ENCODE measurements at regions not wholly inside any gene's neighbourhood (a gene's known extent, or its start where the extent isn't known, plus 50 kb on each side); places are given as distances from the start of the nearest gene placed in this dataset.
A peak's percentile ranks its signal among the peaks of the same experiment; 100 is the strongest.

DNA sequence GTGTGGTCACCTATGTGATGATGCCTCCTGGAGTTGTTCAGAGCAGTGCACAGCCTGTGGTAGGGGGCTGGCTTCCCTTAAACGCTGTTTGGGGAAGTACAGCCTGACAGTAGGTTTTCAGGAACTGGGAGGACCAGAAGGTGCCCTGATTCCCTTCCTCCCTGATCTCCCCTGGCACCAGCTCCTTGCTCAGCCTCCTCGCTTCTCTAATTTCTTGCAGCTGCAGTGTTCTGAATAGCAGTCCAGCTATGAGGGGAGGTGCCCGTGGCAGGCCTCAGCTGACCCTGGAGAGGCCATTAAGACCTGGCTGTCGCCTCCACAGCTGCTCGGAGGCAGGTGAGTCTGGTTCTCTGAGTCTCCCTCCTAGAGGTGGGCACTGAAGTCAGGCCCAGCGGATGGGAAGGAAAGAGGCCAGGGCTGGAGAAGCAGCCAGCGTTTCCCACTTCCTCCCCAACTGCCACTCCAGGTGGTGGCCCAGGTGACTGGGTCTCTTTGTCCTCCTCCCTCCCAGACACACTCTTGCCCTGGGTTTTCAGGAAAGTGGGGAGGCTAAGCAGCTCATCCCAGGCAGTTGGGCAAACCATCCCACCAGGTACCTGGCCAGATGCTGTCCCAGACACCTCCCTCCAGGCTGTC, 52.0 kb upstream of the RPL11 start:
- DNase-seq (ENCODE audit: low spot score) = no peak

DNA sequence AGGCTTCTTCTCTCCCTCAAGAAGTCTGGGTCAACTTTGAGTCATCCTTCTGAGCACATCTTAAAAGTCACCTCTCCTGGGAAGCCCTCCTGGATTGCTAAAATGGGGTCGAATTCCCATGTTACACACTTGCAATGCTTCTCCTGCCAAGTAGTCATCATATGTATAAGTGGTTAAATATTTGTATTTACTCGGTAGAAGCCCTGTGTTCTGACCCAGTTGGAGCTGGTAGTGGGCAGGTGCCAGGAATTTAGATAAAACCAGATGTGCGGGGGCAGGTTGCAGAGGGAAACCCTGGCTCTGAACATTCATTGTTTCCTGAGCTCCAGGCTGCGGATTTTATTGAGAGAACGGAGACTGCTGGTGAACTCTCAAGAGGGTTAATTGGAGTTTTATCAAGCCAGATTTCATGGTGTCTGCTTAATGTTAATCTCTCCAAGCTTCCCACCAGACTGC, 52.8 kb upstream of the RPL11 start:
- DNase-seq (ENCODE audit: low spot score) = no peak

DNA sequence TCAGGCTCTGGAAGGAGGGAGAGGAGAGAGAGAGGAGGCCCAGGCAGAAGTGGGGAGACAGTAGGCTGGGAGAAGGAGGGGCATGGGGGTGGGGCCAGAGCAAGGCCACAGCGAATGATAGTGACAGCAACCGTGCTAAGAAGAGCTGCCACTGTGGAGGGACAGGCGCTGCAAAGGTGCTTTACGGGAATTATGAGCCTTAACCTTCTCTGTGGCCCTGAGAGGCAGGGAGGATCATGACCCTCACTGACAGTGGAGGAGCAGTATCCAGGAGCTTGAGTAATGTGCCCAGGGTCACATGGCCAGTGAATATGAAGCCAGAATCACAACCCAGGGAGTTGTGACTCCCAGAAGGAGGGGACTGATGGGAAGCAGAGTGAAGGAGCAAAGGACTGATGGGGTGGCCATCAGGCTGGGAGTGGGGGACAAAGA, 53.4 kb upstream of the RPL11 start:
- no peak for DNase-seq (ENCODE audit: low spot score)

DNA sequence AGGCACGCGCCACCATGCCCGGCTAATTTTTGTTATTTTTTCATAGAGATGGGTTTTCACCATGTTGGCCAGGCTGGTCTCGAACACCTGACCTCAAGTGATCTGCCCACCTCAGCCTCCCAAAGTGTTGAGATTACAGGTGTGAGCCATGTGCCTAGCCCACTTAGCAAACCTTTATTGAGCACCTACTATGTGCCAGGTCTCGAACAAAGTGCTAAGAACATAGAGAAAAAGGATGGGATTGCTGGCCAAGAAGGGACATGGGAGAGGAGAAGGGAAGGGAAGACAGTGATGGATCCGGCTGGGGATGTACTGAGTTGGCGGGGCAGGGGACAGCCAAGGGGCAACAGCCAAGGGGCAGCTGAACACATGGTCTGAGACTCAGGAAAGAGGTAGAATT, 55.6 kb upstream of the RPL11 start:
- DNase-seq (ENCODE audit: low spot score) = no peak

DNA sequence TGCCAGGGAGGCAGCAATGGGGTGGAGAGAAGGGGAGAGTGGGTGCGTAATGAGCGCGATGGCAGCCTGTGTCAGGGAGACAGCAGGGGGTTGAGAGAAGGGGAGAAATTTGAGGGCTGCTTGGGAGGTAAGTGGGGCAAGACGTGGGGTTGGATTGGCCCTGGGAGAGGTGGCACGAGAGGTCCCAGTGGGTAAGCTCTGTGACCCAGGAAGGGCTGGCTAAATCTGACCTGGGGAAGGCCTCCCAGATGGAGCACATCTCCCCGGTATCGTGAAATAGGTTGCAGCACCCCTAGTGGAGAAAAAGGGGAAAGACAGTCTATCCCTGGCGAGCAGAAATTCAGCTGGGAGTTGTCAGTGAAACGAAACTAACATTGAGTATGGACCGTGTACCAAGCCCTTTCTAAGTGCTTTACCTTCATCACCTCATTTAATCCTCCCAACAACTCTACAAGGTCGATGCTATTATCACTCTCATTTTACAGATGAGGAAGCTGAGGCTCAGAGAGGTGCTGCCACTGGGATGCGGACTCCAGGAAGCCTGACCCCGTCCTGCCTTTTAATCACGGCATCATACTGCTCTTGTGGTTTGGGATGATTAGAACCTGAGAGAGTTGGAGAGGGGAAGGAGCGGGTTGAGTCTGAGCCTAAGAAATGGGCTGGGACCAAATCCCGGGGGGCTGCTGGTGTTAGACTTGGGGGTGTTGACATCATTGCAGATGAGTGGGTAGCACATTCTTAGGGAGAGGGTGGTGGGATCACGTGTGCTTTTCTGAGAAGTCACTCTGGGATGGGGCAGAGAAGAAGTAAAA, 56.6 kb upstream of the RPL11 start:
- DNase-seq (ENCODE audit: low spot score) = peak; percentile 80

DNA sequence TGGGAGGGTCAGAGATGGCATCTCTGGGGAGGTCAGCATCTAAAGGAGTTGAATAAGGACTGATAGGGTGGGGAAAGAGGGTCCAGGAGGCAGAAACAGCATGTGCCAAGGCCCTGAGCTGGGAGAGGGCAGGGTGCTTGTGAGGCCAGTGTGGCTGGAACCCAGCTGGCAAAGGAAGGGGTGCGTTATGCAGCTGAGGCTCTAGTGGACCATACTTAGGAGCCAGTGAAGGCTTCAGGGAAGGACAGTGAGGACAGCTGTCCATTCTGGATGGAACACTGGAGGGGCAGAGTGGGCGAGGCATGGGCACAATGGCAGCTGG, 57.1 kb upstream of the RPL11 start:
- DNase-seq (ENCODE audit: low spot score) = no peak

DNA sequence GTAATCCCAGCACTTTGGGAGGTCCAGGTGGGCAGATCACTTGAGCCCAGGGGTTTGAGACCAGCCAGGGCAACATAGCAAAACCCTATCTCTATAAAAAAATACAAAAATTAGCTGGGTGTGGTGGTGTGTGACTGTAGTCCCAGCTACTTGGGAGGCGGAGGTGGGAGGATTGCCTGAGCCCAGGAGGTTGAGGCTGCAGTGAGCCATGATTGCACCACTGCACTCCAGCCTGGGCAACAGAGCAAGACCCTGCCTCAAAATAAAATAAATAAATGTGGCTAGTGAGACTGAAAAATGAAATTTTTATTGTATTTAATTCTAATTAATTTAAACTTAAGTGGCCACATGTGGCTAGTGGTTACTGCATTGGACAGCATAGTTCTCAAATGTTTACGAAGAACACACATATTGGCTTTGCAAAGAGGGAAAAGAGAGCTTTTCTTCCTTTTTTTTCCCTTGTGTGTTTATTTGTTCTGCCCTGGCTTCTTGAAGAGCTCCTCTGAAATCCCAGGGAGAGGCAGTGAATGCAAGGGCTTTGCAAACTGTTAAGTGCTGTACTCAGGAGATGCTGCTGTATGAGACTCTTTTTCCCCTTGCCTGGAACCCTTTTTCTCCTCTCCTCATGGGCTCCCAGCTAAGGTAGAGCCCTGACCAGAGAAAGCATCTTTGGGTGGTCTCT, 59.0 kb upstream of the RPL11 start:
- no peak for DNase-seq (ENCODE audit: low spot score)

DNA sequence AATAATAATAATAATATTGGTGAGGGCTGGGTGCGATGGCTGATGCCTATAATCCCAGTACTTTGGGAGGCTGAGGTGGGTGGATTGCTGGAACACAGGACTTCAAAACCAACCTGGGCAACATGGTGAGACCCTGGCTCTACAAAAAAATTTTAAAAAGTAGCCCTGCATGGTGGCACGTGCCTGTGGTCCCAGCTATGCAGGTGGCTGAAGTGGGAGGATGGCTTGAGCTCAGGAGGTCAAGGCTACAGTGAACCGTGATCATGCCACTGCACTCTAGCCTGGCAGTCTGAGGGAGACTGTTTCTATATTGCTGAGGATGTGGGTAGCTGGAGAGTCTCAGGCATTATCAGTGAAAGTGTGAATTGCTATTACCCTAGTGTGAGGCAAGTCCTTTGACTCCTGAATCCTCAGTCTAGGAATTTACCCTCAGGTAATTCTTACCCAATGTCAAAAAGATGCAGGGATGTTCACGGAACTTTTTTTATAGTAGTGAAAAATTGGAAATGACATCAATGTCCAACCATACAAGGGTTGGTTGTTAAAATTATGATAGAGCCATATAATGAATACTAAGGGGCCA, 61.8 kb upstream of the RPL11 start:
- DNase-seq (ENCODE audit: low spot score) = no peak

DNA sequence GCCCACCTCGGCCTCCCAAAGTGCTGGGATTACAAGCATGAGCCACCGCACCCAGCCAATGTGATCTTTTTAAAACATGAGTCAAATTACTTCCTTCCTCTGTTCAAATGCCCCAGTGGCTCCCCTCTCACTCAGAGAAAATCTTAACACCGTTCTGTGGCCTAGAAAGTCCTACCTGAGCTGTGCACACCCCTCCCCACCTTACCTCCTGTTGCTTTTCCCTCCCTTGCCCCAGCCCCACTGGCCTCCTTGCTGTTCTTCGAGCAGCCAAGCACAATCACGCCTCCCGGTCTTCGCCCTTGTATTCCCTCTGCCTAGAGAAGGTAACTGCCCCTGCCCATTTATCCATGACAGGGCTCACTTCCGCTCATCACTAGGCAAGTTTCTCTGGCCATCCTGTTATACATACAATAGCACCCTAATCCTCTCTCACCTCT, 62.6 kb upstream of the RPL11 start:
- no peak for DNase-seq (ENCODE audit: low spot score)

DNA sequence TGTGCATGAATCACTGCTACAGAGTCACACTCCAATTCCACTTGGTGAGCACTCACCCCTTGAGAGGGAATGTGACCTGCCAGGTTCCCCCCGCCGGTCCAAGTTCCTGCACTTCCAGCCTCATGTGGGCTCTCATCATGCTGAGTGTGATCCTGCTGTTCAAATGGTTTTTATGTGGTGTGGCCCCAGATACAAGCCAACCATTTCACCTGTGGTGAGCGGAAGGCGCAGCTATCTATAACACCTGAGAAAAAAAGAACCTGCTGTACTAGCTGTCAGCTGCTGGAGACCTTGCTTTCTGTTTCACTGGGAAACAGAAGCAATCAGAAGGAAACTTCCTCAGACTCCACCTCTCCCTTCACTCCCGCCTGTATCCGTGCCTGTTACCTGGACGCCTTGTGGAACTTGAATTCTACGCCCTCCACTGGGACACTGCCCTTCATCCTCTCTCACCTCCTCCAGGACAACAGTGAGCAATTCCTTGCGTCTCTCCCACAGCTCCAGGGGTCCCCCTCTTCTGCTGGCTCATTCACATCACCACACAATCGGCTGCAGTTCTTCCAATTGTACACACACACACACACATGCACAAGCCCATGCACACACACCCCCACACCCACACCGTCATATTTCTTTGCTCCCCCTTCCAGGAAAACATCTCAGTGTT, 64.4 kb upstream of the RPL11 start:
- DNase-seq (ENCODE audit: low spot score) = no peak

DNA sequence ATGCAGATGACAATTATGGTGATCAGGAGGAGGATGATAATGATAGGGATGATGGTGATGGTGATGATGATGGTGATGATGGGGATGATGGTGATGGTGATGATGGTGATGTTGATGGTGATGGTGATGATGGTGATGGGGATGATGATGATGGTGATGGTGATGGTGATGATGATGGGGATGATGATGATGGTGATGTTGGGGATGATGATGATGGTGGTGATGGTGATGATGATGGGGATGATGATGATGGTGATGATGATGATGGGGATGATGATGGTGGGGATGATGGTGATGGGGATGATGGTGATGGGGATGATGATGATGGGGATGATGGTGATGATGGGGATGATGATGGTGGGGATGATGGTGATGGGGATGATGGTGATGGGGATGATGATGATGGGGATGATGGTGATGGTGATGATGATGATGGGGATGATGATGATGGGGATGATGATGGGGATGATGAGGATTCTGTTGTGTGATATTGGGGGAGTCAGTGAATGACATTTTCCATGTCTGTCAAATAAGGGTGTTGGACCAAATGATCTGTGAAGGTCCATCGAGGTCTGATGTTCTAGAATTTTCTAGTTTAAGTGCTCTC, 65.6 kb upstream of the RPL11 start:
- no peak for DNase-seq (ENCODE audit: low spot score)

DNA sequence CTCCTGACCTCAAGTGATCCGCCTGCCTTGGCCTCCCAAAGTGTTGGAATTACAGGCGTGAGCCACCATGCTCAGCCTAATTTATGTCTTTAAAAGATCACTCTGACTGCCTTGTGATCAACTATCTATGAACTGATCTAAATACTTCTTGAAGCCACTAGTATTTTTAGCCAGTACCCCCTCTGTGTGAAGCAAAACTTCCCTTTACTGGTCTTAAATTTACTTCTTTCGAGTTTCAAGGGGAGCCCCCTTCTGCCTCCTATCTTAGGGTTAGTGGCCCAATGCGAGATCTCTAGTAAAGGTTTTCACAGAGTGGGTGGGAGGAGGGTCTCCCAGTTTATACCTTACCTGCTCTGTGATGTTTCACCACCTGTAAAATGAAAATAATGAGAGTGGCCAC, 66.1 kb upstream of the RPL11 start:
- DNase-seq (ENCODE audit: low spot score) = no peak

DNA sequence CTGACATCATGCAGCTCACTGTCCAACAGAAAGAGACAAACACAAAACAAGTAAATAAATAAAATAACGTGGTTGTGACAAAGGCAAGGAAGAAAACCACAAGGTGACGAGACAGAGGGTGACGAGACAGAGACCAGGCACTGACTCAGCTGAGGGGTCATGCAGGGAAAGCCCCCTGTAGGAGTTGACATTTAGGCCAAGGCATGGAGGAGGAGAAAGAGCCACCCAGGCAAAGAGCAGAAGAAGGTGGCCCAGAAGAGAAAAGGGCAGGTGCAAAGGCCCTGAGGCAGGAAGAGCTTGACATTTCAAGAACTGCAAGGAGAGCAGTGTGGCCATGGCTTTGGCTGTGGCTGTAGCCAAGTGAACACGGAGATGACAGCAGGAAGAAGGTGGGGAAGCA, 65.1 kb upstream of the ID3 start:
- no peak for DNase-seq (ENCODE audit: low spot score)

DNA sequence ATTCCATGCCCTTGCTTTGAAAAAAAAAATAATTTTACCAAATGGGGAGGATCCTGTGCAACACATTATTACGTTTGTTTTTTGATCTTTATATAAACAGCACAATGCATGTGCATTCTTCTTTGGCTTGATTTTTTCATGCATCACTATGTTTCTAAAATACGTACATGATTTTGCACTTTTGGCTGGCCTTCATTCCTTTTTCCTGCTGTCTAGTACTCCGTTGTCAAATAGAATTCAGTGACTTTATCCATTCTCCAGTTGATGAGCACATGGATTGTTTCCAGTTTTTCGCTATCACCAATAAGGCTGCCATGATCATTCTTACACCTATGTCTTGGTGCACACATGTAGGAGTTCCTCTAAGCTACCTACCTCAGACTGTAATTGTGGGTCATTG, 63.0 kb upstream of the ID3 start:
- DNase-seq (ENCODE audit: low spot score) = no peak

DNA sequence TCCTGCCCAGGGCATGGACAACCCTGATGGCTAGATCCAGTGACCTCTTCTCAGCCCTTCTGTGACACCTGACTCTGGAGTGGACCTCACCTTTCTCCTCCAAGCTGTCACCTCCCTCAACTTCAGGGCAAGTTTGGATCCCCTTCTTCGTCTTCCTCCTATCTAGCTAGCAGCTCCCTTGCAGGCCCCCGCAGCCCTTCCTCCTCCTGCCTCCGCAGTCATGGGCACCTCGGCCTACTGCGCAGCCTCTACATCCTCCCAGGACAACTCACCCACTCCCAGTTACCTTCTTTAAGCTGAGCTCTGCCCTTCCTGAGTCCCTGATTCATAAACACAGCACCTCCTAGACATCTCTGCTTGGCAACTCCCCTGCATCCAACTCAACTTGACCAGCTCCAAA, 61.3 kb upstream of the ID3 start:
- no peak for DNase-seq (ENCODE audit: low spot score)

DNA sequence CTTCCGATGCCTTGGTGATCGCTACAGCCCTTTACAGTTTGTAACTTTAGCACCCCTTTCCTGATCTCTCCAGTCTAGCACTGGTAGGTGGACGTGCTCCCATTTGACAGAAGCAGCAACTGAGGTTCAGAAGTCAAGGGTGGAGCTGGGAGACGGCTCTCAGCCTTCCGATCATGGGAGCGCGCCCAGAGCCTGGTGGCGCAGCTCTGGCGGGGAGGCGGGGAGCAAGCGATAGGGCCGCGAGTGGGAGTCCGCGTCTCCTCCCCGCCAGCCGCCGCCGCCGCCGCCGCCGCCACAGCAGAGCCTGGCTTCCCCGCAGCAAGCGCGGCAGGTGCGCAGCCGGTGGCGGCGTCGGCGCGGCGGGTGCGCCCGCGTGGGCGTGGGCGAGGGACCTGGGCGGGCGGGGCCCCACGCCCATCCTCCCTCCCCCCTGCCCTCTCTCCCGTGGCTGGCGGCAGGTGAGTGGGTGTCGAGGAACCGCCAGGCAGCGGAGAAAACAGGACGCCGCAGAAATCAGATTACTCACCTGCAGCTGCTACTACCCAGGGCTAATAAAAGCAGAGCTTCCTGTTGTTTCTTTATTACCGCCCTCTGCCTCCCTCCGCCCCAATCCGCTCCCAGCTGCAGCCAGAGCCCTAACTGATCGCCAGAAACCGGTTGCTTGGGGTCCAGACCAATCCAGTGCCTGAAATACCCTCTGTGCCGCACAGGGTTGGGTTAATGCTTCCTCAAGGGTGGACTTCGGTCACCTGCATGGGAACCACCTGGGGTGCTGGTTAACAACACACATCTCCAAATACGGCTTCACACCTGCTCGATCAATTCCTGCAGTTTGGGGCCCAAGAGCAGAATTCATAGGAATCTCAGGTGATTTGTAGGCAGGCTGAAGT, 60.2 kb upstream of the ID3 start:
- no peak for DNase-seq (ENCODE audit: low spot score)

DNA sequence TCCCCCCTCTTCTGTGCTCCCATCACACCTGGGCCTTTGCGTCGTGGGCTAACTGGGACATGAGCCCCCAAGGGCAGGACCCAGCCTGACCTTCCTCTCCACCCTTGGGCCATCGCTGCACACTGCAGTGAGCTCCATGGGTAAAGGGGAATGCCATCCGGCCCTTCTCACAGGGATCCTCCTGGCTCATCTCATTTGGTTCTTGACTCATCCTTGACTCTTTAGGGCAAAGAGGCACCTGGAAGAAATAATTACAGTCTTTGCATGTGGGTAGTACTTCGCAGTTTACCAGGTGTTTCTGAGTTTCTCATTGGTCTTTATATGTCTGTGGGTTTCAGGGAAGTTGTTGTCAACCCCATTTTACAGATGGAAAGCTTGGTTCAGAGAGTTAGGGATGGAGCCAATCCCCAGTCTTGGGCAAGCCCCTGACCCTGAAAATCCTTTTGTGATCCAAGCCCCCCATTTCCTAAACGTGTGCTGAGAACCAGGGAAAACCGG, 59.3 kb upstream of the ID3 start:
- DNase-seq (ENCODE audit: low spot score) = no peak

DNA sequence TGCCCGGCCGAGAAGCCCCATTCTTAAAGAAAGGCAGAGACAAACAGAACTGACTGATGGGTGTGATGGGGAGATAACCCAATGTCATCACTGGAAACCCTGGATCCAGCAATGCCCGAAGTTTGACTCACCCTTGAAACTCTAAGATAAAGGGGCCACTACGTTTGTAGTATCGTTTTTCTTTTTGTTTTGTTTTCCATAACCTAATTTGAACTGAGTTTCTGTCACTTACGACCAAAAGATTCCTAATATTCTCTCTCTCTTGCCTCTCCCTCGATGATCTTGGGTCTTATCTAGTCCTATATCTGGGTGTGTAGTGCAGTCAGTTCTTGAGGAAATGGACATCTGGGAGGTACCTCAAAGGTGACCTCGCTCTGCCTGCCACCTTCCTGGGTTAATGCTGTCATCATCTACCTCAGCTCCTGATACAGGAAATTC, 57.8 kb upstream of the ID3 start:
- DNase-seq (ENCODE audit: low spot score) = no peak

DNA sequence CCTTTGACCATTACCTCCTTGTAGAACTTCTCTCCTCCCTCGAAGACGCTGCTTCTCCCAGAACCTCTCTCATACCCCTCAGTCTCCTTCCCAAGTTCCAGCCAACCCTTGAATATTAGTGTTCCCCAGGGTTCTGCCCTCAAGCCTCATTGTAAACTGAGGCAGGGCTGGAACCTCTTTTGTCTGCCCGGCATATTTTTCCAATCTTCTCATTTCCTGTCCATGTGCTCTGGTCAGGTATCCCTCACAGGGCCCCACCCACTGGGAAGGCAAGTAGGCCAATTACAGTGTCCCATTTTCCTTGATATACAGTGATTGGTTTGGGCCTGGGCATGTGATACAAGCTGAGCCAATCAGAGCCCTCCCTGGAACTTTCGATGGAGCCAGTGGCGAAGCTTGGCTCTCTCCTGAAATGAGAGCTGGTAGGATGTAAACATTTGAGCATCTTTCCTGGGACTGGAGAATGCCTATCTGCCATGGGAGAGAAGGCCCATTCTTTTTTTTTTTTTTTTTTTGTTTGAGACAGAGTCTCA, 57.1 kb upstream of the ID3 start:
- no peak for DNase-seq (ENCODE audit: low spot score)

DNA sequence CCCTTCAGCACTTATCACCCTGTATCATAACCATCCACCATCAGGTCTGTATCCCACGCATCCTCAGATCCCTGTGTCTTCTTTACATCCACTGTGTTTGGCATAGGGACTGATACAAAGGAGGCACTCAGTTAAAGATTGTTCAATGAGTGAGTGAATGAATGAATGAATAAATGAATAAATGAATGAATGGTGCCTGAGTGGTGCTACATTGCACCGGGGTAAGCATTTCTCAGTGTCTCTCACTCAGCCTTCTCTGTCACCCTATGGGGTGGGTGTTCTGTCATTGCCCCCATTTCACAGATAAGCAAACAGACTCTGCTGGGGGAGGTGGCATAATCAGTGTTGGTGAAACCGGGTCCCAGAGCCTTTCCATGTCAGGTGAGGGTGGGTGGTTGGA, 56.6 kb upstream of the ID3 start:
- no peak for DNase-seq (ENCODE audit: low spot score)

Measured in D341Med (cell line).